NCI-H345 treated with DMSO at 0.1 percent for 48 hours (cell line): ENCODE measurements at regions not wholly inside any gene's neighbourhood (a gene's known extent, or its start where the extent isn't known, plus 50 kb on each side); places are given as distances from the start of the nearest gene placed in this dataset.

Experiments used
- DNase-seq: peaks from one replicate; lab custom pipeline; 2025; ENCODE audit not compliant: unreplicated experiment; lab: John Stamatoyannopoulos, UW

GRCh38 chr1:5661196-5662085 is 330.8 kb downstream of the NPHP4 start:
- DNase-seq, result no peak

- no peak for DNase-seq
Observed at GRCh38 chr1:5660141-5660935, 331.9 kb downstream of the NPHP4 start.

GRCh38 chr1:5659606-5660005 is 332.6 kb downstream of the NPHP4 start:
- no peak for DNase-seq

GRCh38 chr1:5658340-5659316 is 333.6 kb downstream of the NPHP4 start:
- DNase-seq, result no peak

GRCh38 chr1:5651964-5652821 is 340.0 kb downstream of the NPHP4 start:
- no peak for DNase-seq

- no peak for DNase-seq
Observed at GRCh38 chr1:5651473-5651872, 340.8 kb downstream of the NPHP4 start.

- DNase-seq, result no peak
Observed at GRCh38 chr1:5651027-5651410, 341.2 kb downstream of the NPHP4 start.

- DNase-seq, result no peak
Observed at GRCh38 chr1:5650283-5651026, 341.8 kb downstream of the NPHP4 start.

- DNase-seq, result no peak
Observed at GRCh38 chr1:5649795-5650194, 342.4 kb downstream of the NPHP4 start.

- DNase-seq, result no peak
Observed at GRCh38 chr1:5649166-5649551, 343.1 kb downstream of the NPHP4 start.

- no peak for DNase-seq
Observed at GRCh38 chr1:5648410-5649165, 343.6 kb downstream of the NPHP4 start.

- no peak for DNase-seq
Observed at GRCh38 chr1:5647234-5647633, 345.0 kb downstream of the NPHP4 start.

- DNase-seq, result no peak
Observed at GRCh38 chr1:5646486-5647149, 345.6 kb downstream of the NPHP4 start.

- DNase-seq, result no peak
Observed at GRCh38 chr1:5645929-5646328, 346.3 kb downstream of the NPHP4 start.

GRCh38 chr1:5645135-5645399 is 347.2 kb downstream of the NPHP4 start:
- DNase-seq, result no peak

- DNase-seq, result no peak
Observed at GRCh38 chr1:5644281-5645134, 347.7 kb downstream of the NPHP4 start.

- DNase-seq, result no peak
Observed at GRCh38 chr1:5643360-5644107, 348.7 kb downstream of the NPHP4 start.
